OCI-LY1 (cell line): ENCODE measurements at regions not wholly inside any gene's neighbourhood (a gene's known extent, or its start where the extent isn't known, plus 50 kb on each side); places are given as distances from the start of the nearest gene placed in this dataset.

Experiments used
- H2AFZ ChIP-seq: fragments of 200-600 bp; sonication (generic), shearing (Covaris generic); 2 replicates; pipeline ENCODE4 v1.6.0; 2014; ENCODE audit warnings: antibody characterized with exemption, mild to moderate bottlenecking, low read length
- H3F3A ChIP-seq: fragments of 200-600 bp; sonication (generic), shearing (Covaris generic); 2 replicates; pipeline ENCODE4 v1.6.0; 2014; ENCODE audit warnings: mild to moderate bottlenecking, antibody characterized with exemption, low read length, moderate library complexity; ENCODE audit not compliant: insufficient read depth
- H3K27ac ChIP-seq: fragments of 200-600 bp; sonication (generic); 2 replicates; pipeline ENCODE4 v1.5.1; 2014; ENCODE audit warnings: low read length, mixed run types, mild to moderate bottlenecking, low read depth; ENCODE audit not compliant: poor library complexity, severe bottlenecking
- H3K27me3 ChIP-seq: fragments of 200-600 bp; sonication (generic); 2 replicates; pipeline ENCODE4 v1.6.0; 2014; ENCODE audit warnings: antibody characterized with exemption, mild to moderate bottlenecking, low read length, moderate library complexity; ENCODE audit not compliant: insufficient read depth
- H3K36me3 ChIP-seq: fragments of 200-600 bp; sonication (generic); 2 replicates; pipeline ENCODE4 v1.6.1; 2014; ENCODE audit warnings: mild to moderate bottlenecking, antibody characterized with exemption, low read length, moderate library complexity, mixed read lengths; ENCODE audit not compliant: insufficient read depth
- H3K4me1 ChIP-seq: fragments of 200-600 bp; sonication (generic); 2 replicates; pipeline ENCODE4 v1.5.1; 2014; ENCODE audit warnings: mild to moderate bottlenecking, low read length, moderate library complexity; ENCODE audit not compliant: insufficient read depth, severe bottlenecking
- H3K4me2 ChIP-seq: fragments of 200-600 bp; sonication (generic), shearing (Covaris generic); 2 replicates; pipeline ENCODE4 v1.6.1; 2014; ENCODE audit warnings: low read length
- H3K4me3 ChIP-seq: fragments of 200-600 bp; sonication (generic); 2 replicates; pipeline ENCODE4 v1.5.1; 2014; ENCODE audit warnings: low read length, low read depth, mild to moderate bottlenecking, mixed read lengths; ENCODE audit not compliant: poor library complexity, severe bottlenecking
- H3K79me2 ChIP-seq: fragments of 200-600 bp; shearing (Covaris generic); 2 replicates; pipeline ENCODE4 v1.6.1; 2016; ENCODE audit warnings: mixed run types, low read length, mixed read lengths; ENCODE audit not compliant: insufficient read depth
- H3K9ac ChIP-seq: fragments of 200-600 bp; sonication (generic), shearing (Covaris generic); 2 replicates; pipeline ENCODE4 v1.6.1; 2014; ENCODE audit warnings: mild to moderate bottlenecking, low read length, mixed read lengths
- H3K9me2 ChIP-seq: fragments of 200-600 bp; sonication (generic), shearing (Covaris generic); 2 replicates; pipeline ENCODE4 v1.6.1; 2014; ENCODE audit warnings: low read depth, mild to moderate bottlenecking, low read length, mixed read lengths
- H3K9me3 ChIP-seq: fragments of 200-600 bp; shearing (Covaris generic); 2 replicates; pipeline ENCODE4 v1.6.1; 2014; ENCODE audit warnings: low read length, mixed read lengths
- H4K20me1 ChIP-seq: fragments of 200-600 bp; sonication (generic), shearing (Covaris generic); 2 replicates; pipeline ENCODE4 v1.6.0; 2016; ENCODE audit warnings: mild to moderate bottlenecking, low read length; ENCODE audit not compliant: insufficient read depth
- CTCF ChIP-seq: fragments of 200-600 bp; sonication (generic), shearing (Covaris generic); IDR thresholded peaks from 2 replicates; pipeline ENCODE4 v1.5.1; 2017; ENCODE audit warnings: mild to moderate bottlenecking, antibody characterized with exemption, low read length, moderate library complexity, mixed read lengths
- EZH2 ChIP-seq: fragments of 200-600 bp; sonication (generic), shearing (Covaris generic); IDR thresholded peaks from 2 replicates; pipeline ENCODE4 v1.8.0; 2017; ENCODE audit warnings: borderline replicate concordance, mixed run types, mild to moderate bottlenecking, antibody characterized with exemption, low read length, moderate library complexity, mixed read lengths

- H3K9me3 ChIP-seq: no peaks in the 10 kb centered on the region
- no peaks in the 10 kb centered on the region for H3F3A ChIP-seq
- no peak overlapping the region for H3K27ac ChIP-seq
- no peaks in the 10 kb centered on the region for H3K79me2 ChIP-seq
- no peaks in the 10 kb centered on the region for H3K9me2 ChIP-seq
- no peak overlapping the region for H3K4me3 ChIP-seq
- H3K27me3 ChIP-seq: no peaks in the 10 kb centered on the region
- H4K20me1 ChIP-seq: no peaks in the 10 kb centered on the region
- H3K4me1 ChIP-seq: peaks cover 14% of the 10 kb centered on the region
- H3K36me3 ChIP-seq: no peaks in the 10 kb centered on the region
- H3K4me2 ChIP-seq: no peak overlapping the region
- H3K9ac ChIP-seq: no peak overlapping the region
- TF ChIP-seq EZH2 (no peak), CTCF (no peak)
- no peak overlapping the region for H2AFZ ChIP-seq
Observed at GRCh38 chr1:67607286-67607685, 77.7 kb upstream of the GADD45A start.

GRCh38 chr1:67607699-67608098, 77.3 kb upstream of the GADD45A start:
- no peak overlapping the region for H3K27ac ChIP-seq
- no peak for TF ChIP-seq EZH2
- no peak for TF ChIP-seq CTCF
- no peak overlapping the region for H3K4me2 ChIP-seq
- no peaks in the 10 kb centered on the region for H4K20me1 ChIP-seq
- H3F3A ChIP-seq: no peaks in the 10 kb centered on the region
- no peak overlapping the region for H3K9ac ChIP-seq
- H3K4me3 ChIP-seq: no peak overlapping the region
- H3K9me2 ChIP-seq: no peaks in the 10 kb centered on the region
- no peak overlapping the region for H2AFZ ChIP-seq
- peaks cover 14% of the 10 kb centered on the region for H3K4me1 ChIP-seq
- no peaks in the 10 kb centered on the region for H3K27me3 ChIP-seq
- H3K36me3 ChIP-seq: no peaks in the 10 kb centered on the region
- no peaks in the 10 kb centered on the region for H3K79me2 ChIP-seq
- H3K9me3 ChIP-seq: no peaks in the 10 kb centered on the region

- TF ChIP-seq EZH2: no peak
- no peak for TF ChIP-seq CTCF
- H3K9me2 ChIP-seq: no peaks in the 10 kb centered on the region
- H3K4me2 ChIP-seq: no peak overlapping the region
- H3K4me1 ChIP-seq: peaks cover 14% of the 10 kb centered on the region
- no peaks in the 10 kb centered on the region for H3K9me3 ChIP-seq
- H3F3A ChIP-seq: no peaks in the 10 kb centered on the region
- H3K4me3 ChIP-seq: no peak overlapping the region
- H2AFZ ChIP-seq: no peak overlapping the region
- H3K36me3 ChIP-seq: no peaks in the 10 kb centered on the region
- H3K27me3 ChIP-seq: no peaks in the 10 kb centered on the region
- no peak overlapping the region for H3K27ac ChIP-seq
- H4K20me1 ChIP-seq: no peaks in the 10 kb centered on the region
- H3K79me2 ChIP-seq: no peaks in the 10 kb centered on the region
- H3K9ac ChIP-seq: no peak overlapping the region
Observed at GRCh38 chr1:67608661-67609576, 76.1 kb upstream of the GADD45A start.
